ENCODE measurements at regions not wholly inside any gene's neighbourhood (a gene's known extent, or its start where the extent isn't known, plus 50 kb on each side); places are given as distances from the start of the nearest gene placed in this dataset.

DNA sequence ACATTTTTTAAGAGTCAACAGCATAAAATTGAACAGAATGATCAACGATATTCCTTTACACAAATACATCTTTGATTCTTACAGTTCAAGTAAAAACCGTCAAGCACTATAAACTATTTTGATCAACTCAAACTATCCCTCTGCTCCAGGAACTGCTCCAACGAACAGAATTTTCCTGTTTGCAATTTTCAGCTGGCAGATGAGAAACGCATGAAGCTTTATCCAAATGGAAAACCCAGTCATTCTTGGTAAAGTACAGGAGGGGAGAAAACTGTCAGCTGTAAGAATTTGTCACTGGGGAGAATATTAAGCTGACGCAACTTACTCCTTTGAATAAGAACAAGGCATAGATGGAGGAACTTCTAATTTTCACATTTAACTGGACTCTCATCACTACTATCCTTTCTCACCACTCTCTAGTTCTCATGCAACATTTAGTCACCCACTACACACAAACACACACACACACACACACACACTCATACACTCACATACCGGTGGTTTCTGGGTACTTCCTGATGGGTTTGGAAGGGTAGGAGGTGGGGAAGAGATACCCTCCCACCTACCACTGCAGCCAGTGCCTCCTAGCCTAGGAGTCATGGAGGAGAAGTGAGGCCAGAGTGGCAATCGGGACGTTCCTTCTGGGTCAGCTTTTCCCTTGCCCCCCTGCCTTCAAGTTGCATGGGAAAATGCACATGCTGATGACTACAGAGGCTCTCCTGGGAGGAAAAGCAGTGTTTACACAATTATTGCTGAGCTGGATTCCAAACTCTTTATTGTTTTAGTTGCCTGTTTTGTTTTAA, 54.0 kb upstream of the SPATS2L start:
- TF ChIP-seq, protein P1, sequence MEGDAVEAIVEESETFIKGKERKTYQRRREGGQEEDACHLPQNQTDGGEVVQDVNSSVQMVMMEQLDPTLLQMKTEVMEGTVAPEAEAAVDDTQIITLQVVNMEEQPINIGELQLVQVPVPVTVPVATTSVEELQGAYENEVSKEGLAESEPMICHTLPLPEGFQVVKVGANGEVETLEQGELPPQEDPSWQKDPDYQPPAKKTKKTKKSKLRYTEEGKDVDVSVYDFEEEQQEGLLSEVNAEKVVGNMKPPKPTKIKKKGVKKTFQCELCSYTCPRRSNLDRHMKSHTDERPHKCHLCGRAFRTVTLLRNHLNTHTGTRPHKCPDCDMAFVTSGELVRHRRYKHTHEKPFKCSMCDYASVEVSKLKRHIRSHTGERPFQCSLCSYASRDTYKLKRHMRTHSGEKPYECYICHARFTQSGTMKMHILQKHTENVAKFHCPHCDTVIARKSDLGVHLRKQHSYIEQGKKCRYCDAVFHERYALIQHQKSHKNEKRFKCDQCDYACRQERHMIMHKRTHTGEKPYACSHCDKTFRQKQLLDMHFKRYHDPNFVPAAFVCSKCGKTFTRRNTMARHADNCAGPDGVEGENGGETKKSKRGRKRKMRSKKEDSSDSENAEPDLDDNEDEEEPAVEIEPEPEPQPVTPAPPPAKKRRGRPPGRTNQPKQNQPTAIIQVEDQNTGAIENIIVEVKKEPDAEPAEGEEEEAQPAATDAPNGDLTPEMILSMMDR (IDR thresholded peaks at IDR 0.05; ENCODE audit: insufficient read depth, low read depth, low read length): no peak
- TF ChIP-seq EZH2 (IDR thresholded peaks at IDR 0.05; ENCODE audit: insufficient read depth, low read length): no peak

Measured in astrocyte (in vitro differentiated cells and primary cell).